ENCODE measurements at regions not wholly inside any gene's neighbourhood (a gene's known extent, or its start where the extent isn't known, plus 50 kb on each side); places are given as distances from the start of the nearest gene placed in this dataset.

- no peak for TF ChIP-seq ZNF114 (CRISPR knock-in tag; IDR thresholded peaks at IDR 0.05)
- TF ChIP-seq STAT1 (IDR thresholded peaks at IDR 0.05; ENCODE audit: unreplicated experiment) = no peak
- no peak for TF ChIP-seq ZNF331 (CRISPR knock-in tag; IDR thresholded peaks at IDR 0.05; ENCODE audit: low read depth)
These were observed 435.6 kb downstream of the GPM6A start (continued) for GRCh38 chr4:175376287-175376977.

- no peaks in the 10 kb centered on the region for H3K36me3 Mint-ChIP-seq (ENCODE audit: low read depth)
- no peak for ATAC-seq
These were observed 434.9 kb downstream of the GPM6A start for GRCh38 chr4:175377203-175377602.

More at GRCh38 chr4:175377203-175377602, 434.9 kb downstream of the GPM6A start:
- H3K27me3 ChIP-seq (ENCODE audit: insufficient read depth) = no peaks in the 10 kb centered on the region
- TF ChIP-seq EZH2phosphoT487 (IDR thresholded peaks at IDR 0.05; ENCODE audit: unreplicated experiment) (no peak), ZNF331 (CRISPR knock-in tag; IDR thresholded peaks at IDR 0.05; ENCODE audit: low read depth) (no peak), EZH2 (IDR thresholded peaks at IDR 0.05; ENCODE audit: low read depth, unreplicated experiment) (no peak), ZNF114 (CRISPR knock-in tag; IDR thresholded peaks at IDR 0.05) (no peak), CREB1 (CRISPR knock-in tag; IDR thresholded peaks at IDR 0.05; ENCODE audit: low read depth) (no peak), STAT1 (IDR thresholded peaks at IDR 0.05; ENCODE audit: unreplicated experiment) (no peak), REST (IDR thresholded peaks at IDR 0.05; ENCODE audit: unreplicated experiment) (no peak)
- TF ChIP-seq, protein P1, sequence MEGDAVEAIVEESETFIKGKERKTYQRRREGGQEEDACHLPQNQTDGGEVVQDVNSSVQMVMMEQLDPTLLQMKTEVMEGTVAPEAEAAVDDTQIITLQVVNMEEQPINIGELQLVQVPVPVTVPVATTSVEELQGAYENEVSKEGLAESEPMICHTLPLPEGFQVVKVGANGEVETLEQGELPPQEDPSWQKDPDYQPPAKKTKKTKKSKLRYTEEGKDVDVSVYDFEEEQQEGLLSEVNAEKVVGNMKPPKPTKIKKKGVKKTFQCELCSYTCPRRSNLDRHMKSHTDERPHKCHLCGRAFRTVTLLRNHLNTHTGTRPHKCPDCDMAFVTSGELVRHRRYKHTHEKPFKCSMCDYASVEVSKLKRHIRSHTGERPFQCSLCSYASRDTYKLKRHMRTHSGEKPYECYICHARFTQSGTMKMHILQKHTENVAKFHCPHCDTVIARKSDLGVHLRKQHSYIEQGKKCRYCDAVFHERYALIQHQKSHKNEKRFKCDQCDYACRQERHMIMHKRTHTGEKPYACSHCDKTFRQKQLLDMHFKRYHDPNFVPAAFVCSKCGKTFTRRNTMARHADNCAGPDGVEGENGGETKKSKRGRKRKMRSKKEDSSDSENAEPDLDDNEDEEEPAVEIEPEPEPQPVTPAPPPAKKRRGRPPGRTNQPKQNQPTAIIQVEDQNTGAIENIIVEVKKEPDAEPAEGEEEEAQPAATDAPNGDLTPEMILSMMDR (conservative IDR thresholded peaks at IDR 0.05; ENCODE audit: low read depth in 2 of 2) = no peak
- TF ChIP-seq, protein P2, sequence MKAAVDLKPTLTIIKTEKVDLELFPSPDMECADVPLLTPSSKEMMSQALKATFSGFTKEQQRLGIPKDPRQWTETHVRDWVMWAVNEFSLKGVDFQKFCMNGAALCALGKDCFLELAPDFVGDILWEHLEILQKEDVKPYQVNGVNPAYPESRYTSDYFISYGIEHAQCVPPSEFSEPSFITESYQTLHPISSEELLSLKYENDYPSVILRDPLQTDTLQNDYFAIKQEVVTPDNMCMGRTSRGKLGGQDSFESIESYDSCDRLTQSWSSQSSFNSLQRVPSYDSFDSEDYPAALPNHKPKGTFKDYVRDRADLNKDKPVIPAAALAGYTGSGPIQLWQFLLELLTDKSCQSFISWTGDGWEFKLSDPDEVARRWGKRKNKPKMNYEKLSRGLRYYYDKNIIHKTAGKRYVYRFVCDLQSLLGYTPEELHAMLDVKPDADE (IDR thresholded peaks at IDR 0.05) = no peak
- TF ChIP-seq, protein P3, sequence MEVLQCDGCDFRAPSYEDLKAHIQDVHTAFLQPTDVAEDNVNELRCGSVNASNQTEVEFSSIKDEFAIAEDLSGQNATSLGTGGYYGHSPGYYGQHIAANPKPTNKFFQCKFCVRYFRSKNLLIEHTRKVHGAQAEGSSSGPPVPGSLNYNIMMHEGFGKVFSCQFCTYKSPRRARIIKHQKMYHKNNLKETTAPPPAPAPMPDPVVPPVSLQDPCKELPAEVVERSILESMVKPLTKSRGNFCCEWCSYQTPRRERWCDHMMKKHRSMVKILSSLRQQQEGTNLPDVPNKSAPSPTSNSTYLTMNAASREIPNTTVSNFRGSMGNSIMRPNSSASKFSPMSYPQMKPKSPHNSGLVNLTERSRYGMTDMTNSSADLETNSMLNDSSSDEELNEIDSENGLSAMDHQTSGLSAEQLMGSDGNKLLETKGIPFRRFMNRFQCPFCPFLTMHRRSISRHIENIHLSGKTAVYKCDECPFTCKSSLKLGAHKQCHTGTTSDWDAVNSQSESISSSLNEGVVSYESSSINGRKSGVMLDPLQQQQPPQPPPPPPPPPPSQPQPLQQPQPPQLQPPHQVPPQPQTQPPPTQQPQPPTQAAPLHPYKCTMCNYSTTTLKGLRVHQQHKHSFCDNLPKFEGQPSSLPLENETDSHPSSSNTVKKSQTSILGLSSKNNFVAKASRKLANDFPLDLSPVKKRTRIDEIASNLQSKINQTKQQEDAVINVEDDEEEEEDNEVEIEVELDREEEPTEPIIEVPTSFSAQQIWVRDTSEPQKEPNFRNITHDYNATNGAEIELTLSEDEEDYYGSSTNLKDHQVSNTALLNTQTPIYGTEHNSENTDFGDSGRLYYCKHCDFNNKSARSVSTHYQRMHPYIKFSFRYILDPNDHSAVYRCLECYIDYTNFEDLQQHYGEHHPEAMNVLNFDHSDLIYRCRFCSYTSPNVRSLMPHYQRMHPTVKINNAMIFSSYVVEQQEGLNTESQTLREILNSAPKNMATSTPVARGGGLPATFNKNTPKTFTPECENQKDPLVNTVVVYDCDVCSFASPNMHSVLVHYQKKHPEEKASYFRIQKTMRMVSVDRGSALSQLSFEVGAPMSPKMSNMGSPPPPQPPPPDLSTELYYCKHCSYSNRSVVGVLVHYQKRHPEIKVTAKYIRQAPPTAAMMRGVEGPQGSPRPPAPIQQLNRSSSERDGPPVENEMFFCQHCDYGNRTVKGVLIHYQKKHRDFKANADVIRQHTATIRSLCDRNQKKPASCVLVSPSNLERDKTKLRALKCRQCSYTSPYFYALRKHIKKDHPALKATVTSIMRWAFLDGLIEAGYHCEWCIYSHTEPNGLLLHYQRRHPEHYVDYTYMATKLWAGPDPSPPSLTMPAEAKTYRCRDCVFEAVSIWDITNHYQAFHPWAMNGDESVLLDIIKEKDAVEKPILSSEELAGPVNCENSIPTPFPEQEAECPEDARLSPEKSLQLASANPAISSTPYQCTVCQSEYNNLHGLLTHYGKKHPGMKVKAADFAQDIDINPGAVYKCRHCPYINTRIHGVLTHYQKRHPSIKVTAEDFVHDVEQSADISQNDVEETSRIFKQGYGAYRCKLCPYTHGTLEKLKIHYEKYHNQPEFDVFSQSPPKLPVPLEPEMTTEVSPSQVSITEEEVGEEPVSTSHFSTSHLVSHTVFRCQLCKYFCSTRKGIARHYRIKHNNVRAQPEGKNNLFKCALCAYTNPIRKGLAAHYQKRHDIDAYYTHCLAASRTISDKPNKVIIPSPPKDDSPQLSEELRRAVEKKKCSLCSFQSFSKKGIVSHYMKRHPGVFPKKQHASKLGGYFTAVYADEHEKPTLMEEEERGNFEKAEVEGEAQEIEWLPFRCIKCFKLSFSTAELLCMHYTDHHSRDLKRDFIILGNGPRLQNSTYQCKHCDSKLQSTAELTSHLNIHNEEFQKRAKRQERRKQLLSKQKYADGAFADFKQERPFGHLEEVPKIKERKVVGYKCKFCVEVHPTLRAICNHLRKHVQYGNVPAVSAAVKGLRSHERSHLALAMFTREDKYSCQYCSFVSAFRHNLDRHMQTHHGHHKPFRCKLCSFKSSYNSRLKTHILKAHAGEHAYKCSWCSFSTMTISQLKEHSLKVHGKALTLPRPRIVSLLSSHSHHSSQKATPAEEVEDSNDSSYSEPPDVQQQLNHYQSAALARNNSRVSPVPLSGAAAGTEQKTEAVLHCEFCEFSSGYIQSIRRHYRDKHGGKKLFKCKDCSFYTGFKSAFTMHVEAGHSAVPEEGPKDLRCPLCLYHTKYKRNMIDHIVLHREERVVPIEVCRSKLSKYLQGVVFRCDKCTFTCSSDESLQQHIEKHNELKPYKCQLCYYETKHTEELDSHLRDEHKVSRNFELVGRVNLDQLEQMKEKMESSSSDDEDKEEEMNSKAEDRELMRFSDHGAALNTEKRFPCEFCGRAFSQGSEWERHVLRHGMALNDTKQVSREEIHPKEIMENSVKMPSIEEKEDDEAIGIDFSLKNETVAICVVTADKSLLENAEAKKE (CRISPR knock-in tag; IDR thresholded peaks at IDR 0.05) = no peak
- DNase-seq (ENCODE audit: low spot score) = no peak
- H4K20me1 ChIP-seq (replicated peaks; ENCODE audit: insufficient read depth) = no peaks in the 10 kb centered on the region
- H3K36me3 ChIP-seq (ENCODE audit: insufficient read depth) = no peaks in the 10 kb centered on the region
- H2AFZ ChIP-seq = no peak overlapping the region
- no peaks in the 10 kb centered on the region for H3K9me2 ChIP-seq (ENCODE audit: insufficient read depth)
- H3K4me1 ChIP-seq (ENCODE audit: insufficient read depth) = no peaks in the 10 kb centered on the region
- Mint-ChIP-seq H3K27me3 (ENCODE audit: insufficient read depth, low read depth, poor library complexity) (peaks cover 2% of the 10 kb centered on the region), H3K27ac (no peak overlapping the region), H3K4me1 (peaks cover 13% of the 10 kb centered on the region), H3K4me3 (no peak overlapping the region), H3K9me3 (no peaks in the 10 kb centered on the region)
- no peaks in the 10 kb centered on the region for H3F3A ChIP-seq (replicated peaks; ENCODE audit: low read depth)
- no peaks in the 10 kb centered on the region for H3K79me2 ChIP-seq (replicated peaks; ENCODE audit: insufficient read depth)
- H3K27ac ChIP-seq (ENCODE audit: low read depth) = no peak overlapping the region
- H3K4me2 ChIP-seq = no peak overlapping the region
- no peak overlapping the region for H3K4me3 ChIP-seq

Data from GM23338 (cell line).